ENCODE measurements at regions not wholly inside any gene's neighbourhood (a gene's known extent, or its start where the extent isn't known, plus 50 kb on each side); places are given as distances from the start of the nearest gene placed in this dataset.

GRCh38 chr4:128517739-128518510 lies 230.3 kb upstream of the PGRMC2 start (continued):
- no peak for TF ChIP-seq ZNF445 (CRISPR knock-in tag; IDR thresholded peaks at IDR 0.05; ENCODE audit: low read depth)
- TF ChIP-seq, protein P1, sequence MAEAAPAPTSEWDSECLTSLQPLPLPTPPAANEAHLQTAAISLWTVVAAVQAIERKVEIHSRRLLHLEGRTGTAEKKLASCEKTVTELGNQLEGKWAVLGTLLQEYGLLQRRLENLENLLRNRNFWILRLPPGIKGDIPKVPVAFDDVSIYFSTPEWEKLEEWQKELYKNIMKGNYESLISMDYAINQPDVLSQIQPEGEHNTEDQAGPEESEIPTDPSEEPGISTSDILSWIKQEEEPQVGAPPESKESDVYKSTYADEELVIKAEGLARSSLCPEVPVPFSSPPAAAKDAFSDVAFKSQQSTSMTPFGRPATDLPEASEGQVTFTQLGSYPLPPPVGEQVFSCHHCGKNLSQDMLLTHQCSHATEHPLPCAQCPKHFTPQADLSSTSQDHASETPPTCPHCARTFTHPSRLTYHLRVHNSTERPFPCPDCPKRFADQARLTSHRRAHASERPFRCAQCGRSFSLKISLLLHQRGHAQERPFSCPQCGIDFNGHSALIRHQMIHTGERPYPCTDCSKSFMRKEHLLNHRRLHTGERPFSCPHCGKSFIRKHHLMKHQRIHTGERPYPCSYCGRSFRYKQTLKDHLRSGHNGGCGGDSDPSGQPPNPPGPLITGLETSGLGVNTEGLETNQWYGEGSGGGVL (CRISPR knock-in tag; IDR thresholded peaks at IDR 0.05) = no peak
- no peak for TF ChIP-seq ZNF830 (CRISPR knock-in tag; IDR thresholded peaks at IDR 0.05)
- TF ChIP-seq, protein P2, sequence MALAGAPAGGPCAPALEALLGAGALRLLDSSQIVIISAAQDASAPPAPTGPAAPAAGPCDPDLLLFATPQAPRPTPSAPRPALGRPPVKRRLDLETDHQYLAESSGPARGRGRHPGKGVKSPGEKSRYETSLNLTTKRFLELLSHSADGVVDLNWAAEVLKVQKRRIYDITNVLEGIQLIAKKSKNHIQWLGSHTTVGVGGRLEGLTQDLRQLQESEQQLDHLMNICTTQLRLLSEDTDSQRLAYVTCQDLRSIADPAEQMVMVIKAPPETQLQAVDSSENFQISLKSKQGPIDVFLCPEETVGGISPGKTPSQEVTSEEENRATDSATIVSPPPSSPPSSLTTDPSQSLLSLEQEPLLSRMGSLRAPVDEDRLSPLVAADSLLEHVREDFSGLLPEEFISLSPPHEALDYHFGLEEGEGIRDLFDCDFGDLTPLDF (CRISPR knock-in tag; IDR thresholded peaks at IDR 0.05) = no peak
- TF ChIP-seq DACH1 (IDR thresholded peaks at IDR 0.05; ENCODE audit: partially characterized antibody) = peak; percentile 92
- no peak for TF ChIP-seq ZKSCAN8 (CRISPR knock-in tag; IDR thresholded peaks at IDR 0.05)
- peak; percentile 64; the same call in 1 of the 2 replicates for TF ChIP-seq NBN (IDR thresholded peaks at IDR 0.05; ENCODE audit: low read depth)
- TF ChIP-seq SMAD1 (IDR thresholded peaks at IDR 0.05; ENCODE audit: low read depth, low read length, partially characterized antibody) = peak; percentile 37
- TF ChIP-seq ZNF197 (CRISPR knock-in tag; IDR thresholded peaks at IDR 0.05; ENCODE audit: low read depth) = peak; percentile 60
- no peak for TF ChIP-seq PBX2 (CRISPR knock-in tag; IDR thresholded peaks at IDR 0.05; ENCODE audit: low read depth)
- peak; percentile 61 for TF ChIP-seq PBX2 (tag; conservative IDR thresholded peaks at IDR 0.05; ENCODE audit: low read depth)
- peak; percentile 68 for TF ChIP-seq MTA2 (IDR thresholded peaks at IDR 0.05; ENCODE audit: low read depth)
- no peak for TF ChIP-seq ZNF311 (CRISPR knock-in tag; IDR thresholded peaks at IDR 0.05)
- TF ChIP-seq RCOR1 (IDR thresholded peaks at IDR 0.05; ENCODE audit: borderline replicate concordance in 1 of 2, low read depth in 2 of 2, low read length in 2 of 2) = peak; percentile 60 to 80; a peak in 3 of 4 replicates
- TF ChIP-seq CEBPZ (IDR thresholded peaks at IDR 0.05; ENCODE audit: borderline replicate concordance, low read depth, low read length) = no peak
- peak; percentile 59; the same call in 1 of the 2 replicates for TF ChIP-seq ETV1 (tag; conservative IDR thresholded peaks at IDR 0.05; ENCODE audit: low read depth)
- TF ChIP-seq MECOM (CRISPR knock-in tag; IDR thresholded peaks at IDR 0.05) = 0 out of 2 replicates have a peak, but pooled peaks have one; percentile 3
- peak; percentile 76 for TF ChIP-seq NFE2L1 (tag; IDR thresholded peaks at IDR 0.05; ENCODE audit: borderline replicate concordance, low read depth)
